Prostate gland (tissue), 2 donors: ENCODE measurements at regions not wholly inside any gene's neighbourhood (a gene's known extent, or its start where the extent isn't known, plus 50 kb on each side); places are given as distances from the start of the nearest gene placed in this dataset.

Experiments used
- DNase-seq: peaks from one replicate; pipeline ENCODE4 v3.0.0-alpha.2; 2019; ENCODE audit warnings: low spot score
- H3K27ac ChIP-seq, 2 donors: fragments of 200-600 bp; sonication (generic); 2 replicates each; pipeline ENCODE4 v1.5.1; 2017 to 2019
- H3K27me3 ChIP-seq: fragments of 200-600 bp; sonication (generic); replicated peaks from 2 replicates; pipeline ENCODE4 v1.5.1; 2019; ENCODE audit not compliant: insufficient read depth
- H3K36me3 ChIP-seq, 2 donors: fragments of 200-600 bp; sonication (generic); 1 replicate in 1 of 2; 2 replicates in 1 of 2; pipeline versions ENCODE4 v1.5.1 to v1.8.1; 2017 to 2019
- H3K4me1 ChIP-seq: fragments of 200-600 bp; sonication (generic); replicated peaks from 2 replicates; pipeline ENCODE4 v1.5.1; 2019
- H3K4me3 ChIP-seq, 2 donors: fragments of 200-600 bp; sonication (generic); 2 replicates each; pipeline ENCODE4 v1.5.1; 2017 to 2019
- H3K9me3 ChIP-seq: fragments of 200-600 bp; sonication (generic); 2 replicates; pipeline ENCODE4 v1.5.1; 2017
- CTCF ChIP-seq, 4 experiments: fragments of 200-600 bp in 2 of 4; fragments of 450-650 bp in 2 of 4; sonication (generic) in 2 of 4; IDR thresholded peaks; 1 replicate in 3 of 4; 2 replicates in 1 of 4; pipeline ENCODE4 v1.5.1; 2016 to 2019; ENCODE audit warnings: antibody characterized with exemption in 4 of 4, mild to moderate bottlenecking in 2 of 4, moderate library complexity in 2 of 4
- POLR2A ChIP-seq: fragments of 450-650 bp; IDR thresholded peaks from one replicate; pipeline ENCODE4 v1.6.1; 2016; ENCODE audit warnings: antibody characterized with exemption, mild to moderate bottlenecking
- POLR2AphosphoS5 ChIP-seq: sonication (generic); formaldehyde crosslinking; IDR thresholded peaks from one replicate; pipeline ENCODE4 v1.6.1; 2017; ENCODE audit warnings: antibody characterized with exemption
- WGBS: methylation state at CpG from one replicate; pipeline ENCODE4 v1.1.5; 2018; 5-methylcytosine and 5-hydroxymethylcytosine counted together
- intact Hi-C: fragments of 100-400 bp; cut with DNase I; formaldehyde crosslinking; loops from one replicate; pipeline ENCODE4 v1.14.2; 2022

GRCh38 chr1:188423073-188423472 lies 1594.3 kb downstream of the PLA2G4A start:
- TF ChIP-seq CTCF (IDR thresholded peaks at IDR 0.05): no peak
- TF ChIP-seq POLR2A: no peak
- no peak for TF ChIP-seq POLR2AphosphoS5
- Histone ChIP-seq H3K27me3 (no peaks in the 10 kb centered on the region), H3K36me3 (no peaks in the 10 kb centered on the region), H3K27ac (no peak overlapping the region), H3K9me3 (no peaks in the 10 kb centered on the region), H3K4me1 (no peaks in the 10 kb centered on the region), H3K4me3 (no peak overlapping the region)
- no peak for DNase-seq
- 80% methylated on average over 1 of the region's 1 CpG for WGBS
- intact Hi-C loops: no loop called here

GRCh38 chr1:188424176-188424575 lies 1595.4 kb downstream of the PLA2G4A start:
- no peaks in the 10 kb centered on the region for H3K9me3 ChIP-seq
- WGBS: 68% methylated on average over 1 of the region's 1 CpG
- no peaks in the 10 kb centered on the region for H3K4me1 ChIP-seq
- no peak for DNase-seq
- no peak overlapping the region for H3K27ac ChIP-seq
- intact Hi-C loops: no loop called here
- no peaks in the 10 kb centered on the region for H3K27me3 ChIP-seq
- no peaks in the 10 kb centered on the region for H3K36me3 ChIP-seq
- no peak overlapping the region for H3K4me3 ChIP-seq
- TF ChIP-seq POLR2A (no peak), CTCF (IDR thresholded peaks at IDR 0.05) (no peak), POLR2AphosphoS5 (no peak)

- no peaks in the 10 kb centered on the region for H3K9me3 ChIP-seq
- 74% methylated on average over 4 of the region's 4 CpGs for whole genome bisulfite sequencing
These were observed 1596.9 kb downstream of the PLA2G4A start for GRCh38 chr1:188425687-188426086.

GRCh38 chr1:188426561-188426960 lies 1597.8 kb downstream of the PLA2G4A start:
- Histone ChIP-seq H3K4me3 (no peak overlapping the region), H3K9me3 (no peaks in the 10 kb centered on the region), H3K27me3 (no peaks in the 10 kb centered on the region), H3K36me3 (no peaks in the 10 kb centered on the region), H3K27ac (no peak overlapping the region), H3K4me1 (no peaks in the 10 kb centered on the region)
- no peak for TF ChIP-seq POLR2AphosphoS5
- TF ChIP-seq CTCF (IDR thresholded peaks at IDR 0.05): no peak
- no peak for TF ChIP-seq POLR2A
- no peak for DNase-seq
- intact Hi-C loops: no loop called here

More at GRCh38 chr1:188425687-188426086, 1596.9 kb downstream of the PLA2G4A start:
- Histone ChIP-seq H3K27ac (no peak overlapping the region), H3K27me3 (no peaks in the 10 kb centered on the region), H3K4me3 (no peak overlapping the region), H3K4me1 (no peaks in the 10 kb centered on the region), H3K36me3 (no peaks in the 10 kb centered on the region)
- DNase-seq: no peak
- intact Hi-C loops: no loop called here
- TF ChIP-seq POLR2AphosphoS5 (no peak), POLR2A (no peak), CTCF (IDR thresholded peaks at IDR 0.05) (no peak)

GRCh38 chr1:188427642-188428041 lies 1598.9 kb downstream of the PLA2G4A start:
- no peaks in the 10 kb centered on the region for H3K36me3 ChIP-seq
- H3K4me3 ChIP-seq: no peak overlapping the region
- no peaks in the 10 kb centered on the region for H3K4me1 ChIP-seq
- DNase-seq: no peak
- 46% methylated on average over 2 of the region's 2 CpGs for WGBS
- H3K27ac ChIP-seq: no peak overlapping the region
- no peaks in the 10 kb centered on the region for H3K27me3 ChIP-seq
- no peaks in the 10 kb centered on the region for H3K9me3 ChIP-seq
- no peak for TF ChIP-seq POLR2AphosphoS5
- no peak for TF ChIP-seq CTCF (IDR thresholded peaks at IDR 0.05)
- TF ChIP-seq POLR2A: no peak
- intact Hi-C loops: no loop called here
